Esophagus muscularis mucosa (tissue), 4 donors: ENCODE measurements at regions not wholly inside any gene's neighbourhood (a gene's known extent, or its start where the extent isn't known, plus 50 kb on each side); places are given as distances from the start of the nearest gene placed in this dataset.

ENCODE experiments used
- DNase-seq: peaks from one replicate; pipeline ENCODE4 v3.0.0-alpha.2; 2017; ENCODE audit errors: extremely low spot score
- H3K27ac ChIP-seq, 4 donors: fragments of 200-600 bp; sonication (generic); replicated peaks in 1 of 4; 1 replicate in 3 of 4; 2 replicates in 1 of 4; pipeline ENCODE4 v1.5.1; 2016 to 2019; ENCODE audit warnings: mild to moderate bottlenecking in 1 of 4
- H3K27me3 ChIP-seq, 4 donors: fragments of 200-600 bp; sonication (generic); one replicate each; pipeline versions ENCODE4 v1.5.1 to v1.6.0; 2016 to 2019
- H3K36me3 ChIP-seq, 4 donors: fragments of 200-600 bp; sonication (generic); one replicate each; pipeline ENCODE4 v1.5.1; 2016 to 2019
- H3K4me1 ChIP-seq, 4 donors: fragments of 200-600 bp; sonication (generic); one replicate each; pipeline ENCODE4 v1.5.1; 2016 to 2019
- H3K4me3 ChIP-seq, 4 donors: fragments of 200-600 bp; sonication (generic); 1 replicate in 2 of 4; 2 replicates in 2 of 4; pipeline ENCODE4 v1.5.1; 2016 to 2019; ENCODE audit warnings: mild to moderate bottlenecking in 4 of 4, moderate library complexity in 1 of 4
- H3K9me3 ChIP-seq, 4 donors: fragments of 200-600 bp; sonication (generic); 1 replicate in 3 of 4; 2 replicates in 1 of 4; pipeline ENCODE4 v1.5.1; 2016 to 2019
- EP300 ChIP-seq: sonication (generic); formaldehyde crosslinking; IDR thresholded peaks from one replicate; pipeline ENCODE4 v1.6.1; 2017; ENCODE audit warnings: antibody characterized with exemption
- POLR2A ChIP-seq: fragments of 450-650 bp; IDR thresholded peaks from one replicate; pipeline ENCODE4 v1.6.1; 2017; ENCODE audit warnings: antibody characterized with exemption, moderate library complexity, mild to moderate bottlenecking, low read depth
- POLR2AphosphoS5 ChIP-seq, 2 donors: sonication (generic); formaldehyde crosslinking; IDR thresholded peaks; one replicate each; pipeline ENCODE4 v1.6.1; 2017; ENCODE audit warnings: antibody characterized with exemption in 2 of 2
- WGBS: methylation state at CpG from one replicate; pipeline ENCODE4 v1.1.5; 2018; 5-methylcytosine and 5-hydroxymethylcytosine counted together
- intact Hi-C: fragments of 100-400 bp; cut with DNase I; formaldehyde crosslinking; loops from one replicate; pipeline ENCODE4 v1.15.1; 2023
- TF ChIP-seq, protein P1 (sequence below), 3 experiments: fragments of 200-600 bp in 2 of 3; fragments of 450-650 bp in 1 of 3; sonication (generic) in 2 of 3; IDR thresholded peaks; one replicate each; pipeline ENCODE4 v1.5.1; 2017 to 2019; ENCODE audit warnings: antibody characterized with exemption in 3 of 3, mild to moderate bottlenecking in 2 of 3, moderate library complexity in 1 of 3

GRCh38 chr10:78595269-78595619 lies 473.5 kb upstream of the ZMIZ1 start:
- 79% methylated on average over 4 of the region's 5 CpGs for WGBS
- Histone ChIP-seq H3K4me1 (peaks cover 0 to 8% (median 2%) of the 10 kb centered on the region in 4 donors), H3K4me3 (no peak overlapping the region), H3K27ac (no peak overlapping the region), H3K27me3 (no peaks in the 10 kb centered on the region), H3K9me3 (no peaks in the 10 kb centered on the region), H3K36me3 (no peaks in the 10 kb centered on the region)
- TF ChIP-seq EP300 (no peak), POLR2AphosphoS5 (IDR thresholded peaks at IDR 0.05) (no peak), POLR2A (no peak)
- TF ChIP-seq, protein P1, sequence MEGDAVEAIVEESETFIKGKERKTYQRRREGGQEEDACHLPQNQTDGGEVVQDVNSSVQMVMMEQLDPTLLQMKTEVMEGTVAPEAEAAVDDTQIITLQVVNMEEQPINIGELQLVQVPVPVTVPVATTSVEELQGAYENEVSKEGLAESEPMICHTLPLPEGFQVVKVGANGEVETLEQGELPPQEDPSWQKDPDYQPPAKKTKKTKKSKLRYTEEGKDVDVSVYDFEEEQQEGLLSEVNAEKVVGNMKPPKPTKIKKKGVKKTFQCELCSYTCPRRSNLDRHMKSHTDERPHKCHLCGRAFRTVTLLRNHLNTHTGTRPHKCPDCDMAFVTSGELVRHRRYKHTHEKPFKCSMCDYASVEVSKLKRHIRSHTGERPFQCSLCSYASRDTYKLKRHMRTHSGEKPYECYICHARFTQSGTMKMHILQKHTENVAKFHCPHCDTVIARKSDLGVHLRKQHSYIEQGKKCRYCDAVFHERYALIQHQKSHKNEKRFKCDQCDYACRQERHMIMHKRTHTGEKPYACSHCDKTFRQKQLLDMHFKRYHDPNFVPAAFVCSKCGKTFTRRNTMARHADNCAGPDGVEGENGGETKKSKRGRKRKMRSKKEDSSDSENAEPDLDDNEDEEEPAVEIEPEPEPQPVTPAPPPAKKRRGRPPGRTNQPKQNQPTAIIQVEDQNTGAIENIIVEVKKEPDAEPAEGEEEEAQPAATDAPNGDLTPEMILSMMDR (IDR thresholded peaks at IDR 0.05) = no peak
- intact Hi-C loops = no loop called here
- no peak for DNase-seq

GRCh38 chr10:78596556-78596955 lies 472.2 kb upstream of the ZMIZ1 start:
- WGBS = 93% methylated on average over 2 of the region's 2 CpGs
- no peak for DNase-seq
- H3K27ac ChIP-seq = no peak overlapping the region
- H3K27me3 ChIP-seq = no peaks in the 10 kb centered on the region
- no peak overlapping the region for H3K4me3 ChIP-seq
- intact Hi-C loops = no loop called here
- no peaks in the 10 kb centered on the region for H3K9me3 ChIP-seq
- H3K36me3 ChIP-seq = no peaks in the 10 kb centered on the region
- no peak for TF ChIP-seq POLR2A
- TF ChIP-seq, protein P1 (IDR thresholded peaks at IDR 0.05) = no peak
- no peak for TF ChIP-seq EP300
- TF ChIP-seq POLR2AphosphoS5 (IDR thresholded peaks at IDR 0.05) = no peak
- H3K4me1 ChIP-seq = peaks cover 0 to 8% (median 2%) of the 10 kb centered on the region in 4 donors

GRCh38 chr10:78597796-78598555 lies 470.8 kb upstream of the ZMIZ1 start:
- H3K27ac ChIP-seq = no peak overlapping the region
- H3K4me3 ChIP-seq = no peak overlapping the region
- no peak for DNase-seq
- TF ChIP-seq, protein P1 (IDR thresholded peaks at IDR 0.05) = no peak
- TF ChIP-seq POLR2AphosphoS5 (IDR thresholded peaks at IDR 0.05) (no peak), POLR2A (no peak), EP300 (no peak)
- H3K9me3 ChIP-seq = no peaks in the 10 kb centered on the region
- no peaks in the 10 kb centered on the region for H3K36me3 ChIP-seq
- intact Hi-C loops = no loop called here
- 97% methylated on average over 6 of the region's 11 CpGs for WGBS
- H3K4me1 ChIP-seq = peaks cover 0 to 8% (median 2%) of the 10 kb centered on the region in 4 donors
- H3K27me3 ChIP-seq = no peaks in the 10 kb centered on the region

- H3K36me3 ChIP-seq = no peaks in the 10 kb centered on the region
- no peak overlapping the region for H3K4me3 ChIP-seq
- peaks cover 0 to 8% (median 2%) of the 10 kb centered on the region in 4 donors for H3K4me1 ChIP-seq
- H3K27me3 ChIP-seq = no peaks in the 10 kb centered on the region
- 90% methylated on average over 3 of the region's 3 CpGs for WGBS
- H3K27ac ChIP-seq = no peak overlapping the region
- TF ChIP-seq, protein P1 (IDR thresholded peaks at IDR 0.05) = no peak
- no peak for TF ChIP-seq POLR2AphosphoS5 (IDR thresholded peaks at IDR 0.05)
- H3K9me3 ChIP-seq = no peaks in the 10 kb centered on the region
- intact Hi-C loops = no loop called here
- no peak for DNase-seq
Observed at GRCh38 chr10:78599122-78599853, 469.5 kb upstream of the ZMIZ1 start.
